ENCODE measurements at regions not wholly inside any gene's neighbourhood (a gene's known extent, or its start where the extent isn't known, plus 50 kb on each side); places are given as distances from the start of the nearest gene placed in this dataset.

GRCh38 chr5:71830681-71831539 lies 111.8 kb downstream of the CARTPT start:
- TF ChIP-seq POLR2A (IDR thresholded peaks at IDR 0.05): no peak
- TF ChIP-seq, protein P1, sequence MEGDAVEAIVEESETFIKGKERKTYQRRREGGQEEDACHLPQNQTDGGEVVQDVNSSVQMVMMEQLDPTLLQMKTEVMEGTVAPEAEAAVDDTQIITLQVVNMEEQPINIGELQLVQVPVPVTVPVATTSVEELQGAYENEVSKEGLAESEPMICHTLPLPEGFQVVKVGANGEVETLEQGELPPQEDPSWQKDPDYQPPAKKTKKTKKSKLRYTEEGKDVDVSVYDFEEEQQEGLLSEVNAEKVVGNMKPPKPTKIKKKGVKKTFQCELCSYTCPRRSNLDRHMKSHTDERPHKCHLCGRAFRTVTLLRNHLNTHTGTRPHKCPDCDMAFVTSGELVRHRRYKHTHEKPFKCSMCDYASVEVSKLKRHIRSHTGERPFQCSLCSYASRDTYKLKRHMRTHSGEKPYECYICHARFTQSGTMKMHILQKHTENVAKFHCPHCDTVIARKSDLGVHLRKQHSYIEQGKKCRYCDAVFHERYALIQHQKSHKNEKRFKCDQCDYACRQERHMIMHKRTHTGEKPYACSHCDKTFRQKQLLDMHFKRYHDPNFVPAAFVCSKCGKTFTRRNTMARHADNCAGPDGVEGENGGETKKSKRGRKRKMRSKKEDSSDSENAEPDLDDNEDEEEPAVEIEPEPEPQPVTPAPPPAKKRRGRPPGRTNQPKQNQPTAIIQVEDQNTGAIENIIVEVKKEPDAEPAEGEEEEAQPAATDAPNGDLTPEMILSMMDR (IDR thresholded peaks at IDR 0.05): no peak
- intact Hi-C loops (cut with DNase I): no loop called here
- 73 to 76% methylated on average over 4 of the region's 4 CpGs for WGBS, 2 donors

DNA sequence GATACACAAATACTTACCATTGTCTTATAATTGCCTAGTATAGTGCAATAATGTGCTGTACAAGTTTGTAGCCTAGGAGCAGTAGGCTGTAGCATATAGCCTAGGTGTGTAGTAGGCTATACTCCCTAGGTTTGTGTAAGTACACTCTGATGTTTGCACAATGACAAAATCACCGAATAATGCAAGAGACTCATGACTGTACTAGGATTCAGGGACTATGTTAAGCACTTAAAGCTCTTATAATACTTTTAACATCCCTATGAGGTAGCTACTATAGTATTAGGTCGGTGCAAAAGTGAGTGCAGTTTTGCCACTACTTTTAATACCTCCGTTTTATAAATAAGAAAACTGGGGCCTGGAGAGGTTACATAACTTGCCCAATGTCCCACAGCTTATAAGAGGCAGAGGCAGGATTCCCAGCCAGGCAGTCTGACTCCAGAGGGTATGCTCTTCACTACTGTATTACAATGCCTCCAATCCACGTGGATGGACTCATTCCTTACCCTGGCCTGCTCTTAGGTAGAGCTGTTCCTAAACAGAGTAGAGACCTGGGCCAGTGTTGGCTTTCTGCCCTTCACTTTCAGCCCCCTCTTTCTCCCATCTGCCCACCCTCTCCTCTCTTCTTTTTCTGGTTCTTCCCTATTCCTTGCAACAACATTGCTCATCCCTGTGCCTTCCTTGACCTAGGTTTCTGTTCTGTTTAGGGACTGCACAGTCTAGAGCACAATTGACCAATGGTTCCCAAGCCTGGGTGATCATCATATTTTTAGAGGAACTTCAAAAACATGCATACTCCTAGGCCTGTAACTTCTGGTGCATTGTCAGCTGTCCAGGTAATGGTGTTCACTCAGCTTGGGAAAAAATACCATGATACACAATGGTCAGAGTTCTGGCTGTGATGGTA lies 114.0 kb downstream of the CARTPT start:
- no peak overlapping the region for H3K27ac ChIP-seq
- TF ChIP-seq, protein P1 (IDR thresholded peaks at IDR 0.05): no peak
- TF ChIP-seq POLR2A (IDR thresholded peaks at IDR 0.05): no peak
- intact Hi-C loops (cut with DNase I): no loop called here
- WGBS, 2 donors: 86% methylated on average over 4 of the region's 4 CpGs
- no peaks in the 10 kb centered on the region for H3K9me3 ChIP-seq
- no peak for DNase-seq
- no peaks in the 10 kb centered on the region for H3K36me3 ChIP-seq
- H3K4me3 ChIP-seq (replicated peaks in 1 of 3): no peak overlapping the region
- H3K27me3 ChIP-seq: no peaks in the 10 kb centered on the region
- peaks cover 9 to 14% of the 10 kb centered on the region in 2 donors for H3K4me1 ChIP-seq

More at GRCh38 chr5:71830681-71831539, 111.8 kb downstream of the CARTPT start:
- Histone ChIP-seq H3K4me1 (peaks cover 9 to 14% of the 10 kb centered on the region in 2 donors), H3K4me3 (replicated peaks in 1 of 3) (no peak overlapping the region), H3K9me3 (no peaks in the 10 kb centered on the region), H3K36me3 (no peaks in the 10 kb centered on the region), H3K27me3 (no peaks in the 10 kb centered on the region), H3K27ac (peak overlapping the region; percentile 4 to 57 (median 42))
- peak; percentile 74 to 82 for DNase-seq

- no peak for DNase-seq
- 88 to 90% methylated on average over 2 of the region's 2 CpGs for WGBS, 2 donors
- H3K27ac ChIP-seq: no peak overlapping the region
- peaks cover 9 to 14% of the 10 kb centered on the region in 2 donors for H3K4me1 ChIP-seq
- no peaks in the 10 kb centered on the region for H3K9me3 ChIP-seq
- no peaks in the 10 kb centered on the region for H3K27me3 ChIP-seq
- no peak overlapping the region for H3K4me3 ChIP-seq (replicated peaks in 1 of 3)
- TF ChIP-seq, protein P1 (IDR thresholded peaks at IDR 0.05): no peak
- TF ChIP-seq POLR2A (IDR thresholded peaks at IDR 0.05): no peak
- intact Hi-C loops (cut with DNase I): no loop called here
- no peaks in the 10 kb centered on the region for H3K36me3 ChIP-seq
Observed at GRCh38 chr5:71834601-71835000, 115.5 kb downstream of the CARTPT start.

- intact Hi-C loops (cut with DNase I): no loop called here
- H3K9me3 ChIP-seq: no peaks in the 10 kb centered on the region
- no peaks in the 10 kb centered on the region for H3K36me3 ChIP-seq
- DNase-seq: no peak
- H3K4me1 ChIP-seq: peaks cover 0 to under 1% of the 10 kb centered on the region in 2 donors
- no peak for TF ChIP-seq POLR2A (IDR thresholded peaks at IDR 0.05)
- TF ChIP-seq, protein P1 (IDR thresholded peaks at IDR 0.05): no peak
- H3K4me3 ChIP-seq (replicated peaks in 1 of 3): no peak overlapping the region
- H3K27me3 ChIP-seq: no peaks in the 10 kb centered on the region
- no peak overlapping the region for H3K27ac ChIP-seq
Observed at GRCh38 chr5:71836084-71836483, 117.0 kb downstream of the CARTPT start.

Data from thyroid gland (tissue), 4 donors.